NCI-H510A (cell line): ENCODE measurements at regions not wholly inside any gene's neighbourhood (a gene's known extent, or its start where the extent isn't known, plus 50 kb on each side); places are given as distances from the start of the nearest gene placed in this dataset.

Experiments
- DNase-seq: peaks from one replicate; lab custom pipeline; 2025; lab: John Stamatoyannopoulos, UW

GRCh38 chr13:60286707-60287106 lies 110.3 kb upstream of the TDRD3 start:
- no peak for DNase-seq

GRCh38 chr13:60288569-60288968 lies 108.5 kb upstream of the TDRD3 start:
- no peak for DNase-seq

DNA sequence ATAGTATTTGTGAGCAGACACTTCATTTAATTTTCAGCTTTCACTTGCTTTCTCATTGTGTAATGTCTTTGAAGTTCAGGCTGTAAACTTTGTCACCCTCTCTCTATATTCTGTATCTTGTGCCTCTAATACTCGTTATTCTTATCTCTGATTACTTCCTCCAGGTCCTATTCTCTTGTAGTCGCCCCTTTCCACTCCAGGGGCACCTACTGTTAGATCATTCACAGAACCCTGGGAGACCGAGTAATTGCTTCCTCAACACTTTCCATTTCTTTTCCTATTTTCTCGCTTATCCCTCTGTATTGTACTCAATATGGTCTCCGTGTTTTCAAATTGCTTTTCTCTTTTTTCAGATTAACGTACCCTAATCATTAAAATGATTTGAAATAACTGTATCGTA lies 93.9 kb upstream of the TDRD3 start:
- DNase-seq: no peak

GRCh38 chr13:60311527-60311926 lies 85.5 kb upstream of the TDRD3 start:
- DNase-seq: no peak

DNA sequence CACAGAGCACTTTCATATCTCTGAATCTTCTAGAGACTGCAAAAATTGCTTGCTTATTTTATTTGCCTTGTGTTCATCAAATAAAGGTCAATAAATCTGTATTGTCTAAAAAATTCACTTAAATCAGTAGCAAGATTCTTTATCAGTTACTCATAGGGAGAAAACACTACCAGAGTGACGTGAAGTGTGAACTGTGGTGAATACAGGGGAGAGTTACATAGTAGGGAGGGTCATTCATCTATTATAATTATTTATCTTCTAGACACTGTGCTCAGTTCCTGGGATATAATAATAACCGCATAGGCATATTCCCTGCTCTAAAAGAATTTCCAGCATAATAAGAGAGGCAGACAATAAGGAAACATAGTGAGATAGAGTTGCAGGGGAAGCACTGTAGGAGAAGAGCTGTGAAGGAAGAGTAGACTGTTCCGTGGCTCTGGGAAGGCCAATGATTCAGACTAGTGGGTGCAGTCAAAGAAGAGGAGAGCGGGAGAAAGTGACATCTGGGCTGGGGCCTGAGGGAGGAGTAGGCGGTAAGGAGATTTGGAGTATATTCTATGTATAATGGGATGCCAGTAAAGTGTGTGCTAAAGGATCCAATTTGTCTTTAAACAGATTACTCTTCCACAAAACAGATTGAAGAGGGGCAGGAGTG lies 84.0 kb upstream of the TDRD3 start:
- no peak for DNase-seq

- DNase-seq: no peak
Observed at GRCh38 chr13:60318186-60318585, 78.8 kb upstream of the TDRD3 start.

- no peak for DNase-seq
Observed at GRCh38 chr13:60324131-60324530, 72.9 kb upstream of the TDRD3 start.

- DNase-seq: no peak
Observed at GRCh38 chr13:60326273-60326672, 70.7 kb upstream of the TDRD3 start.

GRCh38 chr13:60327511-60327910 lies 69.5 kb upstream of the TDRD3 start:
- no peak for DNase-seq

- no peak for DNase-seq
Observed at GRCh38 chr13:60328073-60328472, 68.9 kb upstream of the TDRD3 start.

DNA sequence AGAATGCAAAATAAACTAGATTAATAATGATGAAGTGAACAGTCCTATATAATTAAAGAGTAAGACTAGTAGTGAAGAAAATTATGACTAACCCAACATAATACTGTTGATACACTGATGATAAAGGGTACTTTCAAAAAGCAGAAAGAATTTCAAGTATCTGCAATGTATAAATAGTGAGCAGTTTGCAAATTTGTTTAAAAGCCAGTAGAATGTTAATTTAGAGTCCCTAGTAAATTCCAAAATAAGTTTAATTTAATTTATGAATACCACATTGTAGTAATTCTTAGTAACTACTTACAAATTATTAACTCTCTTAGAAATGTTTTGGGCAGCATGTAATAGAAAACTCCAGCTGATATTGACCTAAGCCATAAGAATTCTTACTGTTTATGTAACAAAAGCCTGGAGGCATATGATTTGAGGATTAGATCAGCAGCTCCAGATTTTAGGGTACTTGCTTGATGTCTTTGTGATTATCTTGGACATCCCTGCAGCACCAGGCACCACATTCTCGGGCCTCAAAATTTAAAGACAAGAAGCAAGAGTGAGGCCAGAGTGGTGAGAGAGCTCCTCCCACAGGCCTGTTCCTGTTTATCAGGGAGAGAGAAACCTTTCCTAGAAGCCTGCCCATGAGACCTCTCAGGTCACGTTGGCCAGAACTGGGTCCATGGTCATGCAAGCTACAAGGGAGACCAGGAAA lies 67.6 kb upstream of the TDRD3 start:
- DNase-seq: no peak

- DNase-seq: no peak
Observed at GRCh38 chr13:60331249-60332012, 65.6 kb upstream of the TDRD3 start.

- DNase-seq: no peak
Observed at GRCh38 chr13:60332682-60333081, 64.3 kb upstream of the TDRD3 start.

DNA sequence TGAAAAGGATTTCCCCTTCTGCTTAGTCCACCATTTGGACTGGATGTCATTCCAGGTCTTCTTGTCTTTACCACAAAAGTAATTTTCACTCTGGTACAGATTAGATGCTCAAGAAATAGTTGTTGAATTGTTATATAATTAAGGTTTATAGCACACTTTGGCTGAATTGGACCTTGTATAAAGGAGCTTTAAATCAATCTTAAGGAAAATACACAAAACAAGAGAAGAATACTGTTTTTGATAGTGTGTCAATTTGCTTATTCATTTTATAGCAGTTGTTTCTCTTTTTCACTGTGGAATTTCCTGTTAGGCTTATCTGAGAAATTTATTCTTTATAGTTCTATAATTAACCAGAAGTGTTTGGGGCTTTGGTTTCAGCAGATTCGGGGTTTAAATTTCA lies 62.7 kb upstream of the TDRD3 start:
- DNase-seq: no peak

- DNase-seq: no peak
Observed at GRCh38 chr13:60335531-60335930, 61.5 kb upstream of the TDRD3 start.

GRCh38 chr13:60338754-60339153 lies 58.3 kb upstream of the TDRD3 start:
- DNase-seq: no peak

- no peak for DNase-seq
Observed at GRCh38 chr13:60343978-60344377, 53.0 kb upstream of the TDRD3 start.

DNA sequence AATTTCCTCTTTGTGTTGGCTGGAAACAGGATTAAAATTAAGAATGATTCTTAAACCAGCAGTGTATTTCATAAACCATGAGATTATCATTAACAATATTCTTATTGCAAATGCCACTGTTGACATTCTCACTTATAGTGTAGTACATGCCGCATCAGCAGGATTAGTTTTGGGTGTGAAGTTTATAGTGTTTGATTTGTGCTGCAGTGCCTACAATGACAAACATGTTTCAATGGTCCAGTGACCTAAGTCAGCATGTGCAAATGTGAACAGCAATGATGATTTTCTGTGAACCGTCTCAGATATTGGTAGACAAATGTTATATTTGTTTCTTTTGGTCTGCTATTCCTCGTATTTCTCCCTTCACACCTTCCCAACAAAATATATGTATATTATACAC lies 49.8 kb upstream of the TDRD3 start:
- DNase-seq: no peak
